Stimulated activated CD8-positive, alpha-beta memory T cell treated with anti-CD3 and anti-CD28 coated beads, Interleukin-15, amount 100 ng/mL, for 48 hours (primary cell): ENCODE measurements at regions not wholly inside any gene's neighbourhood (a gene's known extent, or its start where the extent isn't known, plus 50 kb on each side); places are given as distances from the start of the nearest gene placed in this dataset.

ENCODE experiments used
- DNase-seq, 2 donors: peaks; one replicate each; pipeline ENCODE4 v3.0.0-alpha.2; 2020; ENCODE audit warnings: low read depth in 2 of 2

GRCh38 chr18:39371996-39372395 lies 1806.4 kb upstream of the CELF4 start:
- DNase-seq = no peak

- no peak for DNase-seq
These were observed 1801.1 kb upstream of the CELF4 start for GRCh38 chr18:39366656-39367055.

GRCh38 chr18:39365836-39366485 lies 1800.4 kb upstream of the CELF4 start:
- no peak for DNase-seq

- DNase-seq = no peak
These were observed 1794.5 kb upstream of the CELF4 start for GRCh38 chr18:39360072-39360471.

- DNase-seq = no peak
These were observed 1794.0 kb upstream of the CELF4 start for GRCh38 chr18:39359636-39360035.

GRCh38 chr18:39350945-39351344 lies 1785.3 kb upstream of the CELF4 start:
- no peak for DNase-seq

- no peak for DNase-seq
These were observed 1784.2 kb upstream of the CELF4 start for GRCh38 chr18:39349801-39350200.

- DNase-seq = no peak
These were observed 1783.2 kb upstream of the CELF4 start for GRCh38 chr18:39348757-39349156.

GRCh38 chr18:39347701-39348100 lies 1782.1 kb upstream of the CELF4 start:
- DNase-seq = no peak

GRCh38 chr18:39346916-39347315 lies 1781.3 kb upstream of the CELF4 start:
- DNase-seq = no peak

GRCh38 chr18:39345321-39345720 lies 1779.7 kb upstream of the CELF4 start:
- DNase-seq = no peak

GRCh38 chr18:39344487-39344886 lies 1778.9 kb upstream of the CELF4 start:
- DNase-seq = no peak

- DNase-seq = no peak
These were observed 1775.5 kb upstream of the CELF4 start for GRCh38 chr18:39341129-39341528.

GRCh38 chr18:39340418-39340817 lies 1774.8 kb upstream of the CELF4 start:
- no peak for DNase-seq

- no peak for DNase-seq
These were observed 1764.1 kb upstream of the CELF4 start for GRCh38 chr18:39329496-39330275.

- DNase-seq = no peak
These were observed 1761.2 kb upstream of the CELF4 start for GRCh38 chr18:39326772-39327171.

GRCh38 chr18:39325973-39326372 lies 1760.4 kb upstream of the CELF4 start:
- no peak for DNase-seq

- no peak for DNase-seq
These were observed 1753.5 kb upstream of the CELF4 start for GRCh38 chr18:39319141-39319540.

- no peak for DNase-seq
These were observed 1752.9 kb upstream of the CELF4 start for GRCh38 chr18:39318462-39318861.

GRCh38 chr18:39318008-39318407 lies 1752.4 kb upstream of the CELF4 start:
- no peak for DNase-seq

- DNase-seq = no peak
These were observed 1749.0 kb upstream of the CELF4 start for GRCh38 chr18:39314595-39314994.

GRCh38 chr18:39313992-39314391 lies 1748.4 kb upstream of the CELF4 start:
- DNase-seq = no peak

- no peak for DNase-seq
These were observed 1745.6 kb upstream of the CELF4 start for GRCh38 chr18:39311111-39311712.
